Muscle of back (tissue), 3 donors: ENCODE measurements at regions not wholly inside any gene's neighbourhood (a gene's known extent, or its start where the extent isn't known, plus 50 kb on each side); places are given as distances from the start of the nearest gene placed in this dataset.
"Not testable (repeated sequence)": the region's sequence is repeated elsewhere in the genome, so short reads cannot be mapped to it uniquely, and the experiment has no call there.

Experiments used
- DNase-seq, 3 donors: peaks; one replicate each; pipeline versions ENCODE4 v3.0.0 to v3.0.0-alpha.2; 2013

- DNase-seq = not testable (repeated sequence)
These were observed 299.4 kb upstream of the USP24 start for GRCh38 chr1:55514571-55514970.

- peak in 2 of 3 donors; percentile 25 to 37 for DNase-seq
These were observed 297.3 kb upstream of the USP24 start for GRCh38 chr1:55512466-55512865.

- no peak for DNase-seq
These were observed 292.4 kb upstream of the USP24 start for GRCh38 chr1:55507578-55507931.

GRCh38 chr1:55506740-55507577 lies 291.8 kb upstream of the USP24 start:
- peak; percentile 10 to 53 (median 31) for DNase-seq

- DNase-seq = no peak
These were observed 290.2 kb upstream of the USP24 start for GRCh38 chr1:55505326-55505725.

GRCh38 chr1:55504306-55504731 lies 289.2 kb upstream of the USP24 start:
- DNase-seq = no peak

- no peak for DNase-seq
These were observed 288.6 kb upstream of the USP24 start for GRCh38 chr1:55503663-55504305.

GRCh38 chr1:55500601-55501000 lies 285.4 kb upstream of the USP24 start:
- DNase-seq = no peak

GRCh38 chr1:55490547-55490946 lies 275.4 kb upstream of the USP24 start:
- peak in 1 of 3 donors; percentile 53 for DNase-seq

- no peak for DNase-seq
These were observed 269.0 kb upstream of the USP24 start for GRCh38 chr1:55484173-55484572.

GRCh38 chr1:55483523-55483922 lies 268.4 kb upstream of the USP24 start:
- DNase-seq = no peak

- DNase-seq = no peak
These were observed 266.5 kb upstream of the USP24 start for GRCh38 chr1:55481634-55482033.

GRCh38 chr1:55480029-55480795 lies 265.0 kb upstream of the USP24 start:
- DNase-seq = no peak

- DNase-seq = no peak
These were observed 263.6 kb upstream of the USP24 start for GRCh38 chr1:55478742-55479141.

GRCh38 chr1:55477953-55478352 lies 262.8 kb upstream of the USP24 start:
- DNase-seq = no peak

GRCh38 chr1:55476445-55477015 lies 261.4 kb upstream of the USP24 start:
- peak in 2 of 3 donors; percentile 30 to 69 for DNase-seq

GRCh38 chr1:55474168-55474786 lies 259.1 kb upstream of the USP24 start:
- DNase-seq = no peak

GRCh38 chr1:55473661-55474060 lies 258.5 kb upstream of the USP24 start:
- no peak for DNase-seq

GRCh38 chr1:55472784-55473183 lies 257.6 kb upstream of the USP24 start:
- DNase-seq = no peak

GRCh38 chr1:55472115-55472514 lies 257.0 kb upstream of the USP24 start:
- DNase-seq = no peak

GRCh38 chr1:55468142-55468795 lies 253.1 kb upstream of the USP24 start:
- peak in 2 of 3 donors; percentile 71 to 88 for DNase-seq
